ENCODE measurements at regions not wholly inside any gene's neighbourhood (a gene's known extent, or its start where the extent isn't known, plus 50 kb on each side); places are given as distances from the start of the nearest gene placed in this dataset.

DNA sequence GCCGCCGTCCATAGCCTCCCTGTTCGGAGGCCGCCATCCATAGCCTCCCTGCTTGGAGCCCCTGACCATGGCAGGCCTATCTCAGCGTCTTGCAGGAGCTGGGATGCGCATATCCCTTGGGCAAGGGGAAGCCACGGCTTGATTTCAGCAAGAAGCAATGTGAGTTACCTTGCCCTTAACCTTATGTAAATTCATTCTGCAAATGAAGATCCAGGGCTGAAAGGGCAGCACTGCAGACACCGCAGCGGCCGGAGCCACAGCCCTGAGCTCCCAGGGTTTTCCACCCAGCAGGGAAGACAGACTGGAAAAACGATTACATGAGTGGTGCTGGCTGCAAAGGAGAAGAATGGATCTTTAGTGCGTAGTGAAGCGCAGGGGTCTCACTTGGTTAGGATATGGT is 95.8 kb downstream of the SEC61G start:
- no TSS peak for BruUV-seq (replicated peaks)
- no peak for DNase-seq (ENCODE audit: low read depth, low spot score)
- no peaks in the 10 kb centered on the region for H3K9me3 ChIP-seq (replicated peaks; ENCODE audit: control insufficient read depth, insufficient read depth, low read length)
- no peak overlapping the region for H2AFZ ChIP-seq (ENCODE audit: control insufficient read depth, low read depth, low read length)
- H3K4me1 ChIP-seq (ENCODE audit: control insufficient read depth, insufficient read depth, low read length) = no peaks in the 10 kb centered on the region
- peaks cover 4 to 7% of the 10 kb centered on the region in 2 experiments; a peak in 2 of 4 replicates for H3K27me3 ChIP-seq (replicated peaks in 1 of 2; ENCODE audit: control insufficient read depth in 2 of 2, insufficient read depth in 2 of 2, low read length in 1 of 2)
- TF ChIP-seq TCF12 (IDR thresholded peaks at IDR 0.05; ENCODE audit: low read depth, low read length) = no peak
- no peak for TF ChIP-seq ZNF207 (IDR thresholded peaks at IDR 0.05; ENCODE audit: borderline replicate concordance)
- TF ChIP-seq POLR2A (IDR thresholded peaks at IDR 0.05; ENCODE audit: low read depth, low read length) = no peak
- TF ChIP-seq ZSCAN29 (IDR thresholded peaks at IDR 0.05) = no peak
- TF ChIP-seq WRNIP1 (IDR thresholded peaks at IDR 0.05; ENCODE audit: borderline replicate concordance, low read depth, low read length) = no peak
- TF ChIP-seq, protein P1, sequence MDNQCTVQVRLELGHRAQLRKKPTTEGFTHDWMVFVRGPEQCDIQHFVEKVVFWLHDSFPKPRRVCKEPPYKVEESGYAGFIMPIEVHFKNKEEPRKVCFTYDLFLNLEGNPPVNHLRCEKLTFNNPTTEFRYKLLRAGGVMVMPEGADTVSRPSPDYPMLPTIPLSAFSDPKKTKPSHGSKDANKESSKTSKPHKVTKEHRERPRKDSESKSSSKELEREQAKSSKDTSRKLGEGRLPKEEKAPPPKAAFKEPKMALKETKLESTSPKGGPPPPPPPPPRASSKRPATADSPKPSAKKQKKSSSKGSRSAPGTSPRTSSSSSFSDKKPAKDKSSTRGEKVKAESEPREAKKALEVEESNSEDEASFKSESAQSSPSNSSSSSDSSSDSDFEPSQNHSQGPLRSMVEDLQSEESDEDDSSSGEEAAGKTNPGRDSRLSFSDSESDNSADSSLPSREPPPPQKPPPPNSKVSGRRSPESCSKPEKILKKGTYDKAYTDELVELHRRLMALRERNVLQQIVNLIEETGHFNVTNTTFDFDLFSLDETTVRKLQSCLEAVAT (IDR thresholded peaks at IDR 0.05) = no peak
- TF ChIP-seq NR2C2 (IDR thresholded peaks at IDR 0.05; ENCODE audit: borderline replicate concordance, control insufficient read depth, insufficient read length, low read depth) = no peak
- no peak for TF ChIP-seq ASH2L (IDR thresholded peaks at IDR 0.05; ENCODE audit: borderline replicate concordance, low read depth)
- no peak for TF ChIP-seq NFYA (IDR thresholded peaks at IDR 0.05; ENCODE audit: borderline replicate concordance, low read depth, low read length)
- no peak for TF ChIP-seq POU2F2 (IDR thresholded peaks at IDR 0.05; ENCODE audit: borderline replicate concordance, low read depth, low read length)
- intact Hi-C loops (cut with micrococcal nuclease; ENCODE audit: unreplicated experiment) (no loop called here), in situ Hi-C loops (cut with MboI) (no loop called here)
- no peaks in the 10 kb centered on the region for H3K36me3 ChIP-seq (ENCODE audit: control insufficient read depth in 2 of 2, insufficient read depth in 2 of 2, low read length in 1 of 2)
- H3K4me3 ChIP-seq = no peak overlapping the region
- H4K20me1 ChIP-seq (ENCODE audit: control insufficient read depth, insufficient read depth) = no peaks in the 10 kb centered on the region
- POLR2A ChIA-PET = no interaction called here
- no peak overlapping the region for H3K27ac ChIP-seq (ENCODE audit: control insufficient read depth, insufficient read depth)
- 31% methylated on average over 13 of the region's 13 CpGs for WGBS (ENCODE audit: insufficient coverage, insufficient replicate concordance, low lambda C conversion rate, missing lambda C conversion rate)
- H3K79me2 ChIP-seq (ENCODE audit: control insufficient read depth, insufficient read depth, low read length) = no peaks in the 10 kb centered on the region
- RAD21 ChIA-PET (ENCODE audit: unreplicated experiment) = no interaction called here
- SMC1A ChIA-PET (ENCODE audit: uncharacterized antibody, unreplicated experiment) = no interaction called here
- H3K9ac ChIP-seq (ENCODE audit: control insufficient read depth, insufficient read depth, low read length) = no peak overlapping the region
- ATAC-seq = no peak
- CTCF ChIA-PET = interaction anchor here (0.6 kb wide), 1 partner anchor 1267 kb away, joined by 4 read pairs; no protein-coding TSS in a partner anchor
- no peak for FAIRE-seq
- H3K4me2 ChIP-seq (ENCODE audit: control insufficient read depth, insufficient read depth) = no peak overlapping the region

Measured in GM12878 (cell line).